Mammary epithelial cell (primary cell): ENCODE measurements at regions not wholly inside any gene's neighbourhood (a gene's known extent, or its start where the extent isn't known, plus 50 kb on each side); places are given as distances from the start of the nearest gene placed in this dataset.

Source experiments
- CTCF ChIP-seq, 2 donors: IDR thresholded peaks in 1 of 2; conservative IDR thresholded peaks in 1 of 2; 2 replicates each; pipeline ENCODE4 v1.5.1; 2011 to 2012; ENCODE audit warnings: inconsistent platforms in 2 of 2, low read length in 2 of 2, mild to moderate bottlenecking in 2 of 2, control low read depth in 1 of 2, low read depth in 1 of 2; ENCODE audit not compliant: insufficient read depth in 1 of 2; ENCODE audit errors: extremely low read depth in 1 of 2
- EZH2 ChIP-seq: IDR thresholded peaks from 2 replicates; pipeline ENCODE4 v1.6.1; 2012; ENCODE audit warnings: low read length, inconsistent platforms, borderline replicate concordance

- TF ChIP-seq CTCF (conservative IDR thresholded peaks at IDR 0.05 in 1 of 2, IDR thresholded peaks at IDR 0.05 in 1 of 2; ENCODE audit: extremely low read depth in 1 of 2, insufficient read depth in 1 of 2, low read depth in 1 of 2, low read length in 2 of 2) (no peak), EZH2 (no peak)
Measured at GRCh38 chr4:8731364-8731763, 138.8 kb downstream of the CPZ start.
